ENCODE measurements at regions not wholly inside any gene's neighbourhood (a gene's known extent, or its start where the extent isn't known, plus 50 kb on each side); places are given as distances from the start of the nearest gene placed in this dataset.
"Not testable (repeated sequence)": the region's sequence is repeated elsewhere in the genome, so short reads cannot be mapped to it uniquely, and the experiment has no call there.

DNA sequence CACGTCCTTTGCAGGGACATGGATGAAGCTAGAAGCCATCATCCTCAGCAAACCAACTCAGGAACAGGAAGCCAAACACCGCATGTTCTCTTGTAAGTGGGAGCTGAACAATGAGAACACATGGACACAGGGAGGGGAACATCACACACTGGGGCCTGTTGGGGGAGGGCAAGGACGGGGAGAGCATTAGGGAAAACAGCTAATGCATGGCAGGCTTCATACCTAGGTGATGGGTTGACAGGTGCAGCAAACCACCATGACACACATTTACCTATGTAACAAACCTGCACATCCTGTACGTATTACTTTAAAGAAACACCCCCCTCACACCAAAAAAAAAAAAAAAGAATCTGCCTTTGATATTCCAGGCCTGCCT, 57.9 kb upstream of the ECHDC3 start:
- TF ChIP-seq, protein P1, sequence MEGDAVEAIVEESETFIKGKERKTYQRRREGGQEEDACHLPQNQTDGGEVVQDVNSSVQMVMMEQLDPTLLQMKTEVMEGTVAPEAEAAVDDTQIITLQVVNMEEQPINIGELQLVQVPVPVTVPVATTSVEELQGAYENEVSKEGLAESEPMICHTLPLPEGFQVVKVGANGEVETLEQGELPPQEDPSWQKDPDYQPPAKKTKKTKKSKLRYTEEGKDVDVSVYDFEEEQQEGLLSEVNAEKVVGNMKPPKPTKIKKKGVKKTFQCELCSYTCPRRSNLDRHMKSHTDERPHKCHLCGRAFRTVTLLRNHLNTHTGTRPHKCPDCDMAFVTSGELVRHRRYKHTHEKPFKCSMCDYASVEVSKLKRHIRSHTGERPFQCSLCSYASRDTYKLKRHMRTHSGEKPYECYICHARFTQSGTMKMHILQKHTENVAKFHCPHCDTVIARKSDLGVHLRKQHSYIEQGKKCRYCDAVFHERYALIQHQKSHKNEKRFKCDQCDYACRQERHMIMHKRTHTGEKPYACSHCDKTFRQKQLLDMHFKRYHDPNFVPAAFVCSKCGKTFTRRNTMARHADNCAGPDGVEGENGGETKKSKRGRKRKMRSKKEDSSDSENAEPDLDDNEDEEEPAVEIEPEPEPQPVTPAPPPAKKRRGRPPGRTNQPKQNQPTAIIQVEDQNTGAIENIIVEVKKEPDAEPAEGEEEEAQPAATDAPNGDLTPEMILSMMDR (IDR thresholded peaks at IDR 0.05; ENCODE audit: low read depth, low read length, poor library complexity, severe bottlenecking) = not testable (repeated sequence)
- TF ChIP-seq EZH2phosphoT487 (IDR thresholded peaks at IDR 0.05; ENCODE audit: borderline replicate concordance, low read length) = not testable (repeated sequence)
